ENCODE measurements at regions not wholly inside any gene's neighbourhood (a gene's known extent, or its start where the extent isn't known, plus 50 kb on each side); places are given as distances from the start of the nearest gene placed in this dataset.
"Not testable (repeated sequence)": the region's sequence is repeated elsewhere in the genome, so short reads cannot be mapped to it uniquely, and the experiment has no call there.

DNA sequence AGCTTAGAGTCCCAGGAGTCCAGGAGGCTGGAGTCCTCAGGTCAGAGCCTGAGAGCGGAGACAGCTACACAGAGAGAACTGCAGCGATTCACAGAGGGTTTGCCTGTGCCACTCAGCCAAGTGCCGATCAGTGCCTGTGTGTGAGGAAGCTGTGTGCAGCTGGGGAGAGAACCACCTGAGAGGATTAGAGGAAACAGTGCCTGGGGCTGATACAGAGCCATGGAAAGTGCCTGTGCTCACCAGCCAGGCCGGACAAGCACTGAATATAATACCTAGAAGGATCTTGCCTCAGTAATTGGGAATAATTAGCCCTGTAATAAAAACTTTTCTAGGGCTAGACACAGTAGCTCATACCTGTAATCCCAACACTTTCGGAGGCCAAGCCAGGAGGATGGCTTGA, 134.7 kb downstream of the ARHGAP11B start:
- DNase-seq (ENCODE audit: low read depth), result not testable (repeated sequence)

DNA sequence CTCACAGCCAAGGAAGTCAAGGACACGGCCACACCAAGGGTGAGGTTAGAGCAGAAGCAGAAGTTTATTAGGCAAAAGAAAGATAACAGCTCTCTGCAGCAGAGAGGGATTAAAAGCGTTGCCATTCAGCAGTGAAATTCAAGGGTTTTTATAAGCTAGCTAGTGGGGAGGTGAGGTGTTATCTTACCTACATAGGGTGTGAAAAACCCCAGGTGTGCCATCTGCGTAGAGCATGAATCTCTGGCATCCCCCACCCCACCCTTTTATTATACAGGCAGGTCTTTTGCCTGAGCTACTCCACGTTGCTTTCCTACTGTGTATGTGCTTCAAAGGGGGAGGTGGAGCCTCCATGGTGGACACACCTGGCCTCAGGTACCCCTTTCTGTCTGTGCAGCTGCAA, 135.4 kb downstream of the ARHGAP11B start:
- not testable (repeated sequence) for DNase-seq (ENCODE audit: low read depth)

DNA sequence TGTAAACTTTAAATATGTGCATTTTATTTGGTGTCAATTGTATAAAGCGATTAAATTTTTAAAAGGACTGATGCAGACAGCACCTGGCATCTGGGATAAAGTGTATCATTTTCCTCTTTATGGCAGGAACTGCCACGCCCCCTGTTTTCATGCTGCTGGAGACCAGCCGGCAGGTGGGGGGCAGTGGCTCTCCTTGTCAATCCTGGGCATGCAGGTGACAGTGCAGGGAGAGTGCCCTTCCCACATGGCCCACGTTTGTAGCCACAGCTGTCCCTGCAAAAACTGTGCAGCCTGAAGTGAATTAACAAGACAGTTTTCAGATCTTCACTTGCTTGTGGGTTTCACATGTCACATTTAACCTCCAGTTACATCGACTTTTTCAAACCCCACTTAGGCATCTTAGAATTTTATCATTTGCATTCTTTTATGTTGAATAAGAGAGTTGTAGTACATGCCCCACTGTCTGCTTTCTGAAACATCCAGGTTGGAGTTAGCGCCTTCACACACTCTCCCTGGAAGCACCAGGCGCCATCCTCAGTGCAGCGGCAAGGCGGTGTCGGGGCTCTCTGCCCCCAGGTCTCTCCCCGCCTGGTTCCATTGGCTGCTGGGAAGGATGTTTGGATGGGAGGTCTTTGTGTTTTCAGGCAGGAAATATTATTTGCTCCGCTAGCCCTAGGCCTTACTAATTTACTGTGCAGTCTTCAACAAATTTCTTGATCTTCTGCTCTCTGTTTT, 134.2 kb upstream of the FAN1 start:
- not testable (repeated sequence) for DNase-seq (ENCODE audit: low read depth)

DNA sequence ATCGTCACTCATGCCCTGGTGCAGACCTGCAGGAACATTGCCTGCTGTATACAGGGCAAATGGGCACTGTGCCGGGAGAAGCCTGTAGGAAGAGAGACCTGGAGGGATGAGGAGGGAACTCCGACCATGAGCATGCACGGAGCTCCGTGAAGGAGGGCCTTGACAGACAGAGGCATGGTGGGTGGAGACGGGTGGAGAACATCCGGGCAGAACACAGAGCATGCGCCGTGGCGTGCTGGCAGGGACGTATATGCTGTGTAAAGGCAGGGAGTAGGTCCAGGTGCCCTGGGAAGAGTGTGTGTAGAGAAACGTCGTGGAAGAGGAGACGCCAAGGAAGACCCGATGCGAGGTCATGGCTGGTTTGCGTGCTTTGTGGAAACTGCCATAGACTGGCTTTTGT, 133.0 kb upstream of the FAN1 start:
- no peak for DNase-seq (ENCODE audit: low read depth)

DNA sequence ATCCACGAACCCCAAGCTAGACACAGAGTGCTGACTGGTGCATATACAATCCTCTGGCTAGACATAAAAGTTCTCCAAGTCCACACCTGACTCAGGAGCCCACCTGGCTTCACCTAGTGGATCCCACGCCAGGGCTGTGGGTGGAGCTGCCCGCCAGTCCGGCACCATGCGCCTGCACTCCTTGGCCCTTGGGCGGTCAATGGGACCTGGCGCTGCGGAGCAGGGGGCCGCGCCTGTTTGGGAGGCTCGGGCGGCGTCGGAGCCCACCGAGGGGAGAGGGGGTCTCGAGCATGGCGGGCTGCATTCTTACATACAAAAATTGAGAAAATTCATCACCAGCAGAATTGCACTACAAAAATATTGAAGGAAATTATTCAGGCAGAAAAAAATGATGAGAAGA, 120.7 kb upstream of the FAN1 start:
- DNase-seq (ENCODE audit: low read depth), result no peak

DNA sequence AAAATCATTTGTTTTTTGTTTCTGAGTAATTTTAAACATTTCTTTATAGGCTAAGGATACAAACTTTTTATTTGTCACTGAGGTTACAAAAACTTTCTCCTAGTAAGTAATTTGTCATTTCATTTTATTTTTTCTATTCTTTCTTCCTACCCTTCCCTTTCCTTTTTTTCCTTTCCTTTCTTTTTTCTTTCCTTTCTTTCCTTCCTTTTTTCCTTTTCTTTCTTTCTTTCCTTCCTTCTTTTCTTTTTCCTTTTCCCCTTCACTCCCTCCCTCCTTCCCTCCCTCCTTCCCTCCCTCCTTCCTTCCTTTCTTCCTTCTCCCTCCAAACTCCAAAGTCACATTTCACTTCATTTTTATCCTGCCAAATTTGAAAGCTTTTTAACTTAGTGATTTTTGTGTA, 115.1 kb upstream of the FAN1 start:
- DNase-seq (ENCODE audit: low read depth), result no peak

DNA sequence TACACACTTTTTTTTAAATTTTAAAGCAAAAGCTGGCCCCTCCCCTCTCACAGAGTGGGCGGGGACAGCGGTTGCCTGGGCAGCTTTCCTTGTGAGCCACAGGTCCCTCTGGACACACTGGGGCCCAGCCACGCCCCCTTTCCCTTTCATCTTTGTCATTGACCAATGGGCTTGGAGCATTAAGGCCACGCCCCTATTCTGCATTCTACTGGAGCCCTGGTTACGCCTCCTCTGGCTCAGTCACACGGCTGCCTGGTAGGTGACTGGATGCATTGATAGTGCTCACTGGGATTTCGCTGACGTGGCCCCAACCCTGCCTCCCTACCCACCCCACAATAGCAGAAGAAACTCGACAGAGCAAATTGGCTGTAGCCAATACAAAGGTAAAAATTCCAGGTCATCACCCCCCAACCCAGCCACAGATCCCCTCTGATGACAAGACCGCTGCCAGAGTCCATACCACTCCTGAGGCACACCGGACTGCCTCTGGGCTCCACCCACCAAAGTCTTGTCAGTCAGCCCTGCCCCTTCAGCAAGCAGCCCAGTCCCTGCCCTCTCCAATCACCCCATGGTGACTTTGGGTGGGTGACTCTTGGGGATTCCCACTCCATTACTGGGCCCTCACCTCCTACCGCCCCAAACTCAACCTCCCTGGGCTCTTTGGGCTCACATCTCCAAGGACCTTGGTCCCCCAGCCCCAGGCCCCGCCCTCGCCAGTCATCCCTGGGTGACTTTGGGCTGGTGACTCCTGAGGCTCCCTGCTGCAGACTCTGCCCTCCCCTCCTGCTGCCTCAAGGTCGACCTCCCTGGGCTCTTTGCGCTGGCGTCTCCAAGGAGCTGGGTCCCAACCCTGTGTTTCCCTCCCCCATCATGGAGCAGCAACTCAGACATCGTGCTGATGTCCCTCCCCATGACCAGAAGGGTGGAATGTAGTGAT, 112.2 kb upstream of the FAN1 start:
- DNase-seq (ENCODE audit: low read depth), result no peak

DNA sequence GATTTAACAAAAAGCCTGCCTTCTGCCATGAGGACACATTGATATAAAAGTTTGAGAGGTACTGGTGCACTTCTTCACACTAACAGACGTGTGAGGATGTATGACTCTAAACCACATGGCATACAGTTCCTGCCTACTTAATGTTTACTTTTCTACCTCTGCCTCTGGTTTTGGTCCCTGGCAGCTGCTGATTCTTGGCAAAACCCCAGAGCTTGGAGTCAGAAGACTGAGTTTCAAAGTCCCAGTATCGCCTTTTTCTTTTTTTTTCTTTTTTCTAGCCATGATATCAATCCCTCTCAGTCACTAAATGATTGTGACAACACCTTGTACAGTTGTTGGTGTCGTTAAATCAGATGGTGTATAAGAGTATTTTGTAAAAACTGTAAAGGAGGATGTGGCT, 110.9 kb upstream of the FAN1 start:
- DNase-seq (ENCODE audit: low read depth), result not testable (repeated sequence)

DNA sequence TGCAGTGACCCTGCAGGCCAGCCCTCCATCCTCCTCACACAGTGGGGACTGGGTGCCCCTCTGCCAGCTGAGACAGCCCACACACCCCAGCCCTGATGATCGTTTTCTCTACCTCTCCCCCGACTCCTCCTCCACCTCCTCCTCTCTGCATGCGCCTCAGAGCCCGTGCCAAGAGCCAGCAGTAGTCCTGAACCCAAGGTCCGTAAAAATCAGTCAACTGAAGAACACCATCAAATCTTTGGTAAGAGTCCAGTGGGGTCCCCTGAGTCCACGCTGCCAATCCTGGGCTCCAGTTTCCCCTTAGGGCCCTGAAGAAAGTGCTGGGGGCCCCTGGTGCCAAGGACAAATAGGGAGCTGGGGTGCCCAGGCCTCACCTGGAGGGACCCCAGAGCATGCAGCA, 109.3 kb upstream of the FAN1 start:
- no peak for DNase-seq (ENCODE audit: low read depth)

DNA sequence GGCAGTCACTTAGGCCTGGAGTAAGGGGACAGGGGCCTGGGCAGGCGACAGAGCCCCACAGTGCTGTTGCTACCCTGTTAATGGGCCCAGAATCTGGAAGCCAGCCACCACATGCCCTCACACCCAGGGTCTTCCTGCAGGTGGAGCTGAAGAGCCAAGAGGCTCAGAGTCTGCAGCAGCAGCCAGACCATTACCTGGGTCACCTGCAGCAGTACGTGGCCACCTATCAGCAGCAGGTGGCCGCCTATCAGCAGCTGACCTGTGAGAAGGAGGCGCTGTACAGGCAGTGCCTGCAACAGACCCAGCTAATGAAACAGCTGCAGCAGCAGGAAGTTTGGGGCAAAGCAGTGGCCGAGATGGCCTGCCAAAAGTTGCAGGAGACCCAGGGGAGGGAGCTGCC, 104.2 kb upstream of the FAN1 start:
- DNase-seq (ENCODE audit: low read depth), result not testable (repeated sequence)

DNA sequence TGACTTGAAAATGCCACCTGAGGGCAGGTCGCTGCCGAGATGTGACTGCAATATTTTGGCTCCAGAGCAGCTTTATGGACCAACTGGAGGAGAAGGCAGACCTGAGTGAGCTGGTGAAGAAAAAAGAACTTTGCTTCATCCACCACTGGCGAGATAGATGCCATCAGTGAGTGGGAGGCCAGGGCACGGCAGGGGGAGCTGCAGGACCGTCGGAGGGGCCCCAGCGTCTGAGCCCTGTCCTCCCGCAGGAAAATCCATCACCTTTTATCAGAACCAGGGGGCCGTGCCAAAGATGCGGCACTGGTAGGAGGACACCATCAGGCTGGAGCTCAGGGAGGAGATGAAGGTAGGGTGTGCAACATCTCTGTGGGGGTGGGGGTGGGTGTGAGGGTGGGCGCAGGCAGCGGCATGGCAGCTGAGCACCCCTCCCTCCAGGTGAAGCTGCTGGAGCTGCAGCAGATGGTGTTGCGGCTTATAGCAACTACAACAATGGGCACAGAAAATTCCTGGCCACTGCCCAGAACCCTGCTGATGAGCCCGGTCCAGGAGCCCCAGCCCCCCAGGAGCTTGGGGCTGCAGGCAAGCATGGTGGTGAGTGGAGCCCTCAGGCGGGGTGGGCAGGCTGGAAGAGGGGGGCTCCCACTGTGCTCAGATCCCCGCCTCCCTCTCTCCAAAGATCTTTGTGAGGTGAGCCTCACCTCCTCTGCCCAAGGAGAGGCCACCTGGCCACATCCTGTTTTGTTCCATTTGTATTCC, 102.4 kb upstream of the FAN1 start:
- DNase-seq (ENCODE audit: low read depth), result not testable (repeated sequence)

DNA sequence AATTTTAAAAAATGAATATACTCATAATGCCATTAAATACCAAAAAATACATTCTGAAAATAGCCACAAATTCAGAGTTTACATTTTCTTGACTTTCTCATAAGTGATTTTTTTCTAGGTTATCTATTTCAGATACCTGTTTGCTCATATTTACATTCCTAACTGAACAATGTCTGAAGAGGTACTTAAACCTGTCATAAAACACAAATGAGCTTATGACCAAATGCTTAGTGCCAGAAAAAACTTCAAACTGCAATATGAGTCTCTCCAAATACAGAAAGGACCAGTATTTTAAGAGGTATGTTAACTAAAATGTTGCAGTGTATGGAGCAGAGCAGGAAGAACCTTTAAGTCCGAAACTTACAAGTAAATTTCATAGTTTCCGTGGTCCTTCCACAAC, 101.7 kb upstream of the FAN1 start:
- not testable (repeated sequence) for DNase-seq (ENCODE audit: low read depth)

DNA sequence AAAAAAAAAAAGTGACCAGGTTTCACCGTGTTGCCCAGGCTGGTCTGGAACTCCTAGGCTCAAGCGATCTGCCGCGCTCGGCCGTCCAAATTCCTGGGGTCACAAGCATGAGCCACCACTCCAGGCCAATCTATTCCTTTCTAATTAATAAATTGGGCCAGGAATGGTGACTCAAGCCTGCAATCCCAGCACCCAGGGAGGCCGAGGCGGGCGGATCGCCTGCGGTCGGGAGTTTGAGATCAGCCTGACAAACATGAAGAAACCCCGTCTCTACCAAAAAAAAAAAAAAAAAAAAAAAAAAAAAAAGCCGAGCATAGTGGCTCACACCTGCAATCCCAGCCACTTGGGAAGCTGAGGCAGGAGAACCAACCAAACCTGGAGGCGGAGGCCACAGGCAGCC, 100.0 kb upstream of the FAN1 start:
- DNase-seq (ENCODE audit: low read depth), result not testable (repeated sequence)

DNA sequence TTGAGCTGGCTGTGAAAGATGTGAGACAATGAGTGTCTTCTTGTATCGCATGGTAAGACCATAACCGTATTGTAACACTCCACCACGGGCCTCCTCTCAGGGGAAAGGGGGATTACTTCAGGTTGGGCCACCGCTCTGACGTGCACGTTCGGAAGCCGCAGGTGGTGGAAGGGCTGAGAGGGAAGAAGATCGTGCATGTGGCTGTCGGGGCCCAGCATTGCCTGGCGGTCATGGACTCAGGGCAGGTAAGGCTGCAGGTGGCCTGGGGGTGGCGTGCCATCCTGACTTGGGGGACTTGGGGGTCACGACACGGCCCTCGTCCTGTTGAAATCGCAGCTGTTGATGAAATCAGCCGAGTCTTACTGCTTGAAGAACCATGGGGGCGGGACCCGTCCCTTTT, 87.3 kb upstream of the FAN1 start:
- no peak for DNase-seq (ENCODE audit: low read depth)

DNA sequence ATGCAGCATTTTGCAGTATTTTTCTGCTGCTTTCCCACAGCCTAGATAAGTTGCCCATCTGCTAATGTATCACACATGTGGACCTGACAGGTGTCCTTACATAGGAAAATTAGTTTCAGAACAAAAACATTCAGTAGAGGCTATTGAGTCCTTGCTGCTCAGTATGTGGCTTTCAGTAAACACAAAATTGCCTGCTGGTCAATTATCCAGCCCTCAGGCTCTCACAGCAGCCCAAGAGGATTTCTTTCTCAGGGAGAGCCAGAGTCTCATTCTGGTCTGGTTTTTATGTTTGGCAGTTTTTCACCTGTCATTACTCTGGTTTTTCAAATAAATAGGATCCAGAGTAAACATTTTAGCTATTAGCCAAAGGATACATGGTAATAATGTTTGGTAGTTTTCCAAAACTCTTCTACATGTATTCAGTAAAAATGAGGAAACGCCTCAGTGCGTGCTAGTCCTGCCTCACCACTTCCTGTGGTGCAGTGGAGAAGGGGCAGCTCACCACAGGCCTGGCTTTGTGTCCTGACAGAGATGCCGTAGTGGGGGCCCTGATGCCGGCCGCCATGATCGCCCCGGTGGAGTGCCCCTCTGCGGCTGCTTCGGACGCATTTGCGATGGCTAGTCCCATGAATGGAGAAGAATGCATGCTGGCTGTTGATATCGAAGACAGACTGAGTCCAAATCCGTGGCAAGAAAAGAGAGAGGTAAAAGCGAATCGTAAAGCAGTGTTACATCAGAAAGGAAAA, 80.5 kb upstream of the FAN1 start:
- DNase-seq (ENCODE audit: low read depth), result not testable (repeated sequence)

DNA sequence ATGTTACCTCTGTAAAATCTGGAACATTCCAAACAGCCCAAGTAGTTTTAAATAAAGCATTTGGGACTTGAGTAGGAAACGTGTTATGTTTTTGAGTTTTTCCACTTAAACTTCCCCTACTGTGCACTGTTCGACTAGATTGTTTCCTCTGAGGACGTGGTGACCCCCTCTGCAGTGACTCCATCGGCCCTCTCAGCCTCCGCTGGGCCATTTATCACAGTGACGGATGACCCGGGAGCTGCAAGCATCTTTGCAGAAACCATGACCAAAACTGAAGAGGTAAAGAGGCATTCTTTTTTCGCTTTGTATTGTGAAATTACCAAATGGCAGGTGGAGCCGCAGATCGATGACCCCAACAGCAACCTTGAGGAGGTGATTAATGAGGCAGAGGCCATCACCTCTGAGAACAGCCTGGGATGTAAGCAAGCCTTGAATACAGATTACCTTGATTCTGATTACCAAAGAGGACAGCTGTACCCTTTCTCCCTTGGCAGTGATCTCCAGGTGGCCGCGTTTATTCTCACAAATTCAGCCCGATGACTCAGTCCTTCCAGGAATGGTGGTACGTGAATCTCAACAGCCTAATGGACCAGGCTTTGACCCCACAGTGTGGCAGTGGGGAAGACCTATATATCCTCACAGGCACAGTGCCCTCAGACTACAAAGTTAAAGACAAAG, 79.1 kb upstream of the FAN1 start:
- no peak for DNase-seq (ENCODE audit: low read depth)

DNA sequence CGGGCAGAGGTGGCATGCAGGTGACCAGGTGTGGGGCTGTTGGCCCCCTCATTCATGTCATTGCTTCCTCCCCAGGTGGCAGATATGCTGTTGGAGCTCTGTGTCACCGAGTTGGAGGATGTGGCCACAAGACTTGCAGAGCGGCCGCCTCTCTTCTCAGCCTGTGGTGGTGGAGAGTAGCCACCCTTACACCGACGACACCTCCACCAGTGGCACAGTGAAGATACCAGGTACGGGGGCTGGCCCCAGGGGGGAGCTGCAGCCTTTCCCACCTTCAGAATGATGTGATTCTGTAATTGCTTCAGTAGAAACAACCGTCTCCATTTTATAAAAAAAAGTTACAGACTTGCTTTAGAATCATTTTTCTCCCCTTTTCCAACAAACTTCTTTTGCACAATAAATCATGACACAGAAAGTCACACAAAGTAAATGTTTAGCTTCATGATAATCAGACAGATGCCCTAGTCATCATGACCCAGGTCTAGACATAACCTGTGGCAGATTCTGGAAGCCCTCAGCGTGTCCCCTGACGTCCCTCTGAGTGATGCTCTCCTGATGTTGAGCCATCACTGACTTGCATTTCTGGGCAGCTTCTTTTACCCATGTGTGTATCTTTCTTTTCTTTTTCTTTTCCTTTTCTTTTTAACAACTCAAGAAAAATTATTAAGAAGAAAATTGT, 76.0 kb upstream of the FAN1 start:
- no peak for DNase-seq (ENCODE audit: low read depth)

DNA sequence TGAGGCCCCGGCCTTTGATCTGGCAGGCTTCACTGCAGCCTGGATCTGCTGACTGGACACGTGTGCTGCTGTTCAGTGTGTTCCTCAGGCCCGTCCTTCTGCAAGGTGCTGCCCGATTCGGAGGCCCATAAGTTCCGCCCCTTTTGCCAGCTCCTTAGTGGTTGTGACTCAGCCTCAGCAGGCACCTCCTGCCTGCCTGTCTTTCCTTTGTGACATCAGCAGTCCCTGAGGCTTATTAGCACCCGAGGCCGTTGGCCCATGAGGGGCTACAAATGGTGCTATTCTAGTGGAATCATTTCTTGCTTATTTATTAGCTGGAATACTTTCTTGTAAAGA, 75.4 kb upstream of the FAN1 start:
- DNase-seq (ENCODE audit: low read depth), result not testable (repeated sequence)

DNA sequence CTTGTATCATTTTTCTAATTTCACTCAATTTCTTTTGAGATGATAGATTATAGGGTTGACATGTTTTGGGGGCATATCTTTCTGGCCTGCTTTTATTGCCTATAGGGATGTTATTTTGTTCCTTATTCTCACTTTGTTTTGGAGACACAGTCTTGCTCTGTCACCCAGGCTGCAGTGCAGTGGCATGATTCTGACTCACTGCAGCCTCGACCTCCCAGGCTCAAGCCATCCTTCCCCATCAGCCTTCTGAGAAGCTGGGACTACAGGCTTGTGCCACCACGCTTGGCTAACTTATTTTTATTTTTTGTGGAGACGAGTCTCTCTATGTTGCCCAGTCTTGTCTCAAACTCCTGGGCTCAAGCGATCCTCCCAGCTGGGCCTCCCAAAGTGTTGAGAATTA, 72.8 kb upstream of the FAN1 start:
- DNase-seq (ENCODE audit: low read depth), result no peak

DNA sequence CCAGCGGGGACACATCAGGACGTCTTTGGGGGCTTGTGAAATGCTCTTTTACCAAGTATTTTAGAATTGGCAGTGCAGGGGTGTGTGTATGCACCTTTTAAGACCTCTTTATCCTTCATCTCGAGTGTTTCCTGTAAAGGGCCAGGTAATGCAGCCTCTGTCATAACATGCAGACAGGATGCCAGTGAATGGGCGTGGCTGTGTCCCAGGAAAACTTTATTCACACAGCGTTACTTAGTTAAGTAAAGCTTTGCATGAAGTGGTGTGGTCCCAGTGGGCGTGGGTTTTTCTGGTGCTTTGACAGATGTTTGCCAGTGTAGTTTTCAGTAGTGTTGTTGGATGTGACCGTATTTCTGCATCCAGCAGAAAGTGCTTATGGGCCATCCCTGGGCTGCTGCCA, 70.3 kb upstream of the FAN1 start:
- not testable (repeated sequence) for DNase-seq (ENCODE audit: low read depth)

DNA sequence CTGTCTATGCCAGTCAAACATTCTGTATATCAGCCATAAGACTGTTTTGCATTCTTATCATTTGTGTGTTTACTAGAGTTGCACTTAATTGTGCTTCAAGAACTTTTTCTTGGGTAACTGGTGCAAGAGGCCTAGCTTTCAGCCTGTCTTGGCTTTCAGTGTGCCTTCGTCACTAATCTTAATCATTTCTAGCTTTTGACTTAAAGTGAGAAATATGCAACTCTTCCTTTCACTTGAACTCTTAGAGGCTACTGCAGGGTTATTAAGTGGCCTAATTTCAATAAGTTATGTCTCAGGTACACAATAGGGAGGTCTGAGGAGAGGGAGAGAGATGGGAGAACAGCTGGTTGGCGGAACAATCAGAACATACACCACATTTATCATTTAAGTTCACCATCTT, 62.1 kb upstream of the FAN1 start:
- not testable (repeated sequence) for DNase-seq (ENCODE audit: low read depth)

Measured in stimulated activated CD8-positive, alpha-beta memory T cell treated with anti-CD3 and anti-CD28 coated beads, Interleukin-12 subunit alpha, Interleukin-12 subunit beta, amount 100 ng/mL, for 1 hour (primary cell).